ENCODE measurements at regions not wholly inside any gene's neighbourhood (a gene's known extent, or its start where the extent isn't known, plus 50 kb on each side); places are given as distances from the start of the nearest gene placed in this dataset.
"Not testable (repeated sequence)": the region's sequence is repeated elsewhere in the genome, so short reads cannot be mapped to it uniquely, and the experiment has no call there.

DNA sequence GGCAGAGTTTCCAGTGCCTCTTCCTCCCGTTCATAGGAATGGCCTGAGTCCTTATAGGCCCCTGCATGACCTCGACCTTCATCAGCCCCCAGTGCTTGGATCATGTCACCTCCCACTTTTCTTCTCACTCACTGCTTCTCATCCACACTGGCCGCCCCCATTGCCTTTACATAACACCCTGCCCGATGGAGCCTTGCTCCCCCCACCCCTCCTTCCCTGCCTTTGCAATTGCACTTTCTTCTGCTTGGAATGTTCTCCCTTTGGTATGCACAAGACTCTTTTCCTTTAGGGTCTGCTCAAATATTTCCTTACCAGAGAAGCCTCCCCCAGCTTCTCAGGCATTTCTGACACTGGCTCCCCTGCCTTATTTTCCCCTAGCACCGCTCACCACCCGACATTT is 125.2 kb upstream of the KCNJ6 start:
- DNase-seq, result no peak

DNA sequence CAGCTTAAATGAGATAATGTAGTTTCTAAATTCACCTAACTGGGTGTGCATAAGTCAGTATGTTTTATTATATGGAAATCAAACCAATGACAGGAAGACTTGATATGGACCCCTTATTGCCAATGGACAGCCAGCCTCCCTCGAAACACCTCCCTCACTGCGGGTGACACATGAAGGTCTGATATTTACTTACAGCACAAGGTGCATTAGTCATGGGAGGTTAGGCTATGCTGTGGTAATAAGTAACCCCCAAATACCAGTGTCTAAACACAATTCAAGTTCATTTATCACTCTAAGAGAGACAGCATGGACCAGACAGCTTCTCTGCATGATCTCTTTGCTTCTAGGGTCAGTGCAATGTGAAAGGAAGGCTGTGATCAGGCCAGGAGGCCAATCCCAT is 126.0 kb upstream of the KCNJ6 start:
- no peak for DNase-seq

DNA sequence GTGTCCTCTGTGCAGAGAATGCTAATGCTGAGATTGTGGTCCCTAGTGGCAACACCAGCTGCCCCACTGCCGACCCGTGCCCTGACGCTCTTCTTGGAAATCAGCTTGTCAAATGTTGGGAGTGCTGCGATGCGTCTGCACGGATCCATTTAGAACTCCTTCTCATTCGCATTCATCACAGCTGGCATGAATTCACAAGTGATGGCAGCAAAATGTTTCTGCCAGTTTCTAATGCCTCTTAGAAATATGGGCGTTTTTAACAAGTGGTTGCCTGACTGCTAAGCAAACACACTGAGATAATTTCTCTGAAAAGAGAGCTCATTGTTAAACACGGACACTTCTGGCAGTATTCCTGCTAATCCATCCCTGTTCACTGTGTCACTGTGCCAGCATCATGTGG is 131.9 kb upstream of the KCNJ6 start:
- DNase-seq, result no peak

DNA sequence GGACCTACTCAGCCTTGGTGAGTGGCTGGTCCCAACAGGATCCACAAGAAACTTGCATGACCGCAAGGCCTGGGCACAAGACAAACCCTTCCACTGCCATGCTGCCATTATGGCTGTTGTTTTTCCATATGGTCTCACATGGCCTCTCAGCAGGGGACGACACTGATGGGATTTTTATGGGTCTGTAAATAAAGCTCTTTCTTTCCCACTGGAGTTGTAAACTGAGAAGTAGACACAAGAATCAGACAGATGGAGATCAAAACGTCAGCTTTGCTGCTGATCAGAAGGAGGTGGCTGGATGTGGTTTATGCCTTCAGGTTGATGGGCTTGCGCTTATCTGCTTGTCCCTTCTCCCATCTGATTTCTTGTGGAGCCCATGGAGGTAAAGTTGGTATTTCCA is 138.1 kb upstream of the KCNJ6 start:
- DNase-seq, result no peak

DNA sequence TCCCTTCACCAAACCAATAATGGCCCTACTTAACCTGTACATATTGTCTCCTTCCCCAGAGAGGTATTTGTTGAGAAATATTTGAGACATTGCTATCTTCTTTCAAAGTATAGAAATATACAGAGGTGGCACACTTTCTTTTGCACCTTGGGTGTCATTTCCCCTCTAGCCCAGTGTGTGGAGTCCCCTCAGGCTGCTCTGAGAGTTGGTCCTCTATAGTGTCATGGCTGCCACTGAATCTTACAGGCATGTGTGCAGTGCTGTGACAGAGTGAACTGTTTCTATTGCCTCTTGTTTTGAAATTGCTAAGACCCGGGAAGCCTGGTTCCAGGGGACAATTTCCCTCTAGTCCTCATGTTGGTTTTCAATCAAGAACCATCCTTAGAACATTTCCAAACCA is 140.2 kb upstream of the KCNJ6 start:
- DNase-seq, result no peak

DNA sequence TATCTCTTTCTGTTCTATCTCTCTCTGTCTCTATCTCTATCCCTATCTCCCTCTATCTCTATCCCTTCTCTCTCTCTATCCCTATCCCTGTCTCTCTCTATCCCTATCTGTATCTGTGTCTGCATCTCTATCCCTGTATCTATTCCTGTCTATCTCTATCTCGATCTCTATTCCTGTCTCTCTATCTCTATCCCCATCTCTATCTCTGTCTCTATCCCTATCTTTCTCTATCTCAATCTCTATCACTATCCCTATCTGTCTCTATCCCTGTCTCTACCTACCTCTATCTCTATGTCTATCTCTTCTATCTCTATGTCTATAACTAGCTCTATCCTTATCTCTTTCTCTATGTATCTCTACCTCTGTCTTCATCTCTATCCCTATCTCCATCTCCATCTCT is 141.4 kb upstream of the KCNJ6 start:
- DNase-seq, result no peak

DNA sequence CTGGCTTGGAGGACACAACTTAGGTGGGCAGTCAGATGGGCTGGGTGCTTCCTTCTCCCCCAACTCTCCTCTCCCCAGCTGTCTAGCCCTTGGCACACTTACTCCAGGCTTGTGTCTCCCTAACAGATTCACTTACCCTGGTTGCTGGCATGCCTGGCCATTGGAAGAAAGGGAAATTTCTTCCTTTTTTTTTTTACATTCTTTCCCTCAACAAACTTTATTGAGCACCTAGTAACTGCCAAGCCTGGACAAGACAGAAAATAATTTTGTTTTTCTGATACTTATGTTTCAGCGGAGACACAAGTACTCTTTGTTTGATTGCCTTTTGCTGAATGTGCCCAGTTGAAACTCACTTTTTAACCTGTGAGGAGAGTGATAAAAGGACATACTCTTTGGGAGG is 144.3 kb upstream of the KCNJ6 start:
- no peak for DNase-seq

DNA sequence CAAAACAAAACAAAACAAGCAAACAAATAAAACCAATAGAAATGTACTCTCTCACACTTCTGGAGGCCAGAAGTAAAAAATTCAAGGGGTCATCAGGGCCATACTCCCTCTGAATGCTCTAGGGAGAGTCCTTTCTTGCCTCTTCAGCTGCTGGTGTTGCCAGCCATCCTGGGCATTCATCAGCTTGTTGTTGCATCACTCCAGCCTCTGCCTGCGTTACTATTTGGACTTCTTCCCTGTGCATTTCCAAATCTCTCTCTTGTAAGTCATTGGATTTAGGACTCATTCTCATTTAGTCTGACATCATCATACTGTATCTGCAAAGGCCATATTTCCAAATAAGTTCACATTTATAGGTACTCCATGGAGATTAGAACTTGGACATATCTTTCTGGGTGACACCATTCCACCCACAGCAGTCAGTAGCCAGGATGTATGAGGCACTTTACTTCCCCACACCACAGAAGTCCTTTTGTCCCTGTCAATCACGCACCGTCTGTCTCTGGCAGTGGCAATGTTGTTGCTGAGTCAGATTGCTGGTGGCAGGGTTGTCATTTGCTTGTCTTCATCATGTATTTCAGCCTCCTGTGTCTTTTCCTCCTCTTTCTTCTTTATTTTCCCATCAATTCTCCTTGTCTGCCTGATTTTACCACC is 151.0 kb upstream of the KCNJ6 start:
- no peak for DNase-seq

DNA sequence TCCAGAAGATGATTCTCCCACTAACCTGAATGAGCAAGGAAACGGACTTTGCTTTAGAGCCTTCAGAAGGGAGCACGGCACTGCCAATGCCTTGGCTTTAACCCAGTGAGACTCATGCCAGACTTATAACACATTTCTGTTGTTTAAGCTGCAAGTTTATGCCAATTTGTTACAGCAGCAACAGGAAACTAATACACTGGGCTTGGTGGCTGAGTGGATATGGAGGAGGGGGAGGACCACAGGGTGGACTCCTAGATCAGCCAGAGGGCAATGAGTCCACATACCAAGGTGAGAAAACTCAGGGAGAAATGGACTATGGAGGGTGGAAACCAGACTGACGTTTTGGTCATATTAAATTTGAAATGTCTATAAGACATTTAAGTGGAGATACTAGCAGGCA is 156.2 kb upstream of the KCNJ6 start:
- no peak for DNase-seq

DNA sequence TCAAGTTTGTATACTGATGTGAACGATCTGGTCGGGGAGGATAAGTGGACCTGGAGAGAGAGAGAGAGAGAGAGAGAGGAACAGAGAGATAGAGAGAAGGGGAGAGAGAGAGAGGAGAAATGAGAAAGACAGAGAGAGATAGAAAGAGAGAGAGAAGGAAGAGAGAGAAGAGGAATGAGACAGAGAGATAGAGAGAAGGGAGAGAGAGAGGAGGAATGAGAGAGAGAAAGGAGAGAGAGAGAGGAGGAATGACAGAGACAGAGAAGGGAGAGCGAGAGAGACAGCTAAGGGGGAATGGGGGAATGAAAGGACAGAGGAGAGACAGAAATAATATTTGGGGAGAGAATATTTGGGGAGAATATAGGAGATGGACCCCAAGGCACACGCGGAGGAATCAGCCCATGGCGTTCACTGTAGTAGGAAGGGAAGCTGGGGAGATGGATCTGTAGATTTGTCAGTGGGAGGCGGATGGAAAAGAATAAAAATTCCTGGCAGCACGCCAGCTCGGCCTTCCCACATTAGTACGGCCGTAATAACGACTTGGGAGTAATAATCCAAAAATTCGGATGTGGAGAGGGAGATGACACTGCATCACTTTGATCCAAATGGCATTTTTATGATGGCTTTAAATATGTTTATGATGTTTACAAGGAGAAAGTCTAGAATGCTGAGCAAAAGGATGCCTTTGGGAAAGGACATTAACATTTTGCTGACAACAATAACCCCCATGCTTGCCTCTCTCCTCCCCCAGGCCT is 159.8 kb upstream of the KCNJ6 start:
- no peak for DNase-seq

DNA sequence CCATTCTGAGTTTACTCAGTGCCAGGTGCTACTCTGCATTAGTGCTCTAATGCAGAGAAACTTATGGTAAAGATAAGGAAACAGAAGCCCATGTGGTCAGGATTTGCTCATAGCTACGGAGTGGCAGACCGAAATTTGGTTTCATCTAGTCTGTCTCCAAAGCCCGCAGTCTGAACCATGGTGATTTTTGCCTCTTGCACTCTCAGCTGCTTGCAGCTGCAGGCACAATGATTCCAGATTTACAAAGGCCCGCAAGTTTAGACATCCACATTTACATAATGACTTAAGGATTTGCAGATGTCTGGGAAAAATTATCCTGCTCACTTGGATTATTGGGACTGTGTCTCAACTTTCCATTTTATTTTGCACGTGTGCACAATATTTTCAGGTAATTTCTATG is 161.3 kb upstream of the KCNJ6 start:
- DNase-seq, result no peak

DNA sequence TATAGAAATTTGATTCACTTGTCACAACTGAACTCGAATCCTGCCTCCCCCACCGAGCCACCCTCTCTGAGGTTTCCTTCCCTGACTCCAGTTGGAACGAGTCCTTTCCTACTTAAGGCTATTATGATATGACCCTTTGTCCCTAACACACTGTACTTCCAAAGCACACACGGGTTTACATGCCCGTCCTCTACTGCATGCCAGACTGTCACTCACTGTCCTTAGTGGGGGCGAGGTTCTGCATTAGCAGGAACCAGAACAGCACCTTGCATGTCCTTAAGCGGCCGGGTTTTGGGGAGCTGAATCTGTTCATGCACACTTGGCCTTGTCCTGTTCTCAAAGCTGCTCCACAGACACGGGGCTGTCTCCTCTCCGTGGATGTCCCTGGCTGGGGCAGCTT is 164.6 kb upstream of the KCNJ6 start:
- DNase-seq, result no peak

DNA sequence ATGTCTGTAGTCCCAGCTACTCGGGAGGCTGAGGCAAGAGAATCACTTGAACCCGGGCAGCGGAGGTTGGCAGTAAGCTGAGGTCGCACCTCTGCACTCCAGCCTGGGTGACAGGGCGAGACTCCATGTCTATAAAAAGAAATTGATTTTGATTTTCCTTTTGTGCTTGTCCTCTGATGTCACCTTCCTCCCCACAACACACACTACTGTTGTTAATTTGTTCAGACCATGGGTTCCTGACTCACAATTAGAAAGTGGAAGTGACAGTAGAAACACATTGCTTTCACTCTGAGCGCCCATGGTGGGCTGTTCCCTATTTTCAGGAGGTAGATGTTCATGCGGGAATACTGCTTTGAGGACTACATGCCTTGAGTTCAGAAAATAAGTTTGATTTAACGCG is 165.5 kb upstream of the KCNJ6 start:
- DNase-seq, result peak; percentile 83

DNA sequence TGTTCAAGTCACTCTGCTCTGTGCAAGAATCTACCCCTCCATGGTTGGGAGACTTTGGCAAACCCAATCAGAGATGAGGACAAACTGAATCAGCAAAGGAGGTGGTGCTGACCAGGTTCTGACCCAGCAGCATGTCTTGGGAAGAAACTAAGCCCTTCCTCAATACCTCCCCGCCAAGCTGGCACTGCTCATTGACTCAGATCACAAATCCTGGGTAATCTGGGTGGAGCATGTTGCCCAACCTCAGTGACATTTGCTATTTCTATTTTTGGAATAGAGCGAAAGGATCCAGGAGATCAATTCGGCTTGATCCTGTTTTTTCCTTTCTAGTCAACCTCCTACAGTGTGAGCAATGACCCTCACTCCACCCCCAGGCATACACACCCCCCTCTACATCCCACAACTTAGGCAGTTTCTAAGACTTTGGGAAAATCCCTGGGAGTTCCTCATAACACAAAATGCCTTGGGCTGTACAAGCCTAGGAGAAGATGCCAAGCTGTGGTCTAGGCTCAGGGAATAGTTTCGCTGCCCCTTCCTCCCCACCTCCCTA is 166.8 kb upstream of the KCNJ6 start:
- peak; percentile 22 for DNase-seq

DNA sequence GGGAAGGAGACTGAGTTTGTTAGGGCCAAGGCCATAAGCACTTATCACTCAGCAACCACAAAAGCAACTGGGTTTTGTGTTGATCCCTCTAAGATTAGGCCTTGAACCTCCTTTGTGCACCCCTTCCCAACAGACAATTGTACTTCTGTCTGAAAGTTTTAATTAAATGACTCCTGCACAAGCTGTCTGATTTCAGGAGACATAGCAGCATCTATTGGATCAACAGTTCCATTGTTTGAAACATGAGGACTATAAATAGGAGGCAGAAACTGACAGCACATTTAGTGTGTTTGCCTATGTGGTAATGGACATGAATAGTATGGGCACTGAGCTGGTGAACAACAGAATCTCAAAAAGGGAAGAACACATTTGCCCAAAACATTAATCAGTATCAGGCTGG is 167.3 kb upstream of the KCNJ6 start:
- peak; percentile 5 for DNase-seq

DNA sequence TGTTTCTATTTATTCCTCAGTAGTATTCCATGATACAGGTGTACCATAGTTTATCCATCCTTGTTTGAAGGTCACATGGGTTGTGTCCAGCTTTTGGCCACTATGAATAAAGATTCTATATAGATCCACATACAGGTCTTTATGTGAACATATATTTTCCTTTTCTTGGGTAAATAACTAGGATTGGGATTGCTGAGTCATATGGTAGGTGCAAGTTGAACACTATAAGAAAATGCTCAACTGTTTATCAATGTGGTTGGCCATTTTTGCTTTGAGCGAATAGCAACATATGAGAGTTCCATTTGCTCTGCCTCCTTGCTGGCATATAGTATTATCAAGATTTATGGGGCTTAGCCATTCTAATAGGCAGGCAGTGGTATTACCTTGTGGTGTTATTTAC is 170.2 kb upstream of the KCNJ15 start:
- DNase-seq, result no peak

DNA sequence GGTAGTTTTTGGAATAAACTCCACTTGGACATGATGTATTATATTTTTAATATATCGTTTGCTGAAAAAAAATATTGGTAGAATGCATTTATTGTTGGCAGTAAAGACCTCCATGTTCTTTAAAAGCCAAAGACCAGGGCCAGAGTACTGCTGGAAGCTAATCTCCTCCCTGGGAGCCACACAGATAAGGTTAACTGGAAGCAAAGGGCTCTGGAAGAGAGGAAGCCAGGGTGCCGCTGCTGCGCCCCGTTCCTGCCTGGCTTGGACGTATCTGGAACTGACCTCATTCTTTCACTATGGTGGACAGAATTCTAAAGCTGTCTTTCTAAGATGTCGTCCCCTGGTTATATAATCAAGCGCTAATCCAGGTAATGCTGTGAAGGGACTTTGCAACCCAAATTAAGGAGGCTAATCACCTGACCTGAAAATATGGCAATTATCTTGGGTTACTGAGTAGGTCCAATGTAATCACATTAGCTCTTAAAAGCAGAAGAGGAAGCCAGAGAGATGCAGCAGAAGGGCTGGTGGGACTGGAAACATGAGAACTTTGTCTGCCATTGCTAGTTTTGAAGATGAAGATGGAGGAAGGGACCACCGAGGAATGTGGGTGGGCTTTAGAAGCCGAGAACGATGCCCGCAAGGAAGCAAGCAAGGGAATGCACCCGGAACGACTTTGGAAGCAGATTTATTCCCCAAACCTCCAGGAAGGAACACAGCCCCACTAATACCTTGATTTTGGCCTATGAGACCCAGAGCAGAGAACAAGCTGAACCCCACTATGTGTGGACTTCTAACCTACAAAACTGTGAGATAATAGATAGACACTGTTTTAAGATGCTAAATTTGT is 167.7 kb upstream of the KCNJ15 start:
- DNase-seq, result no peak

DNA sequence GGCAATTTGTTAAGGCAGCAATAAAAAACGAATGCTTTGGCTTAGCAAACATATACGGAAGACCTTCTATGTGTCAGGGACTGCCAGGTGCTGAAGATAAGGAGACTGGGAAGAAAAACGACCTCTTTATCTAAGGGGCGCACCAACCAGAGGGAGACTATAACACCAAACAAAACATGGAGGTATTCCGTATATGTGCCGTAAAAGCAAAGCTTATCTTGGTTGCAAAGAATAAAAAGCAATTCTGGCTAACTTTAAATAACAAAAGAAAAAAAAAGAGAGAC is 167.1 kb upstream of the KCNJ15 start:
- no peak for DNase-seq

DNA sequence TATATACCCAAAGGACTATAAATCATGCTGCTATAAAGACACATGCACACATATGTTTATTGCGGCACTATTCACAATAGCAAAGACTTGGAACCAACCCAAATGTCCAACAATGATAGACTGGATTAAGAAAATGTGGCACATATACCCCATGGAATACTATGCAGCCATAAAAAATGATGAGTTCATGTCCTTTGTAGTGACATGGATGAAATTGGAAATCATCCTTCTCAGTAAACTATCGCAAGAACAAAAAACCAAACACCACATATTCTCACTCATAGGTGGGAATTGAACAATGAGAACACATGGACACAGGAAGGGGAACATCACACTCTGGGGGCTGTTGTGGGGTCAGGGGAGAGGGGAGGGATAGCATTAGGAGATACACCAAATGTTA is 165.7 kb upstream of the KCNJ15 start:
- not testable (repeated sequence) for DNase-seq

DNA sequence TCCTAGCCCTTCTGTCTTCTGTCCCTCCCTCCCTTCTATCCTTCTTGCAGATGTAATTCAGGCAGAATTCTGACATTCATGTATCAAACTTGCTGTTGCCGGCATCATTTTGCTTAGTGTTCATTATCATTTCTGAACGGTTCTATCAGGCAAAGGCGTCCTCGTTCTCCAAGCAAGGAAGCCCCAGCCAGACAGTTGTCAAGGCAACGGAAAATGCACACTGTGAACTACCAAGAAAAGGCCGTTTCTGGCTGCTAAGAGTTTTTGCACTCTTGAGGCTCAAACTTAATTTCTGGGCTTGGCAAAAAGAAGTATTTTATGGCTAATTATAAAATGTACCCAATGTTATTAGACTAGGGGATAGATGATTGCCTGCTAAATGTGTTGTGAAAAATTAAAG is 164.7 kb upstream of the KCNJ15 start:
- no peak for DNase-seq

DNA sequence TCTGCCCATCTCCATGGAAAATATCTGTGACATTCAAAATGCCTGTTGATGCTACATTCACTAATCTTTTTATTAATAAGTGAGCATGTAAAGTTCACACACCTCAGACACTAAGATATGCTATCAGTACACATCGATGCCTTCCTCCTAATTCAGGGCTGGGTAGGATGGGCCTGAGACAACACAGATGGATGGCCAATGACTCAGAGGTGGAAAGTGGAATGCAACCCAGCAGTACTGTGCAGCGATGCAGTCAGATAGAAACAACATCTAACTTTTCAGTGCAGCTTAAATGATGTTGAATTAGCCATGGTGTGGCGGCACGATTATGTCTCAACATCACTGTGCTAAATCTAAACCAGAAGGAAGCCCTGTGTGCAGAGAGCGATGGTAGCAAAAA is 161.6 kb upstream of the KCNJ15 start:
- DNase-seq, result no peak

DNA sequence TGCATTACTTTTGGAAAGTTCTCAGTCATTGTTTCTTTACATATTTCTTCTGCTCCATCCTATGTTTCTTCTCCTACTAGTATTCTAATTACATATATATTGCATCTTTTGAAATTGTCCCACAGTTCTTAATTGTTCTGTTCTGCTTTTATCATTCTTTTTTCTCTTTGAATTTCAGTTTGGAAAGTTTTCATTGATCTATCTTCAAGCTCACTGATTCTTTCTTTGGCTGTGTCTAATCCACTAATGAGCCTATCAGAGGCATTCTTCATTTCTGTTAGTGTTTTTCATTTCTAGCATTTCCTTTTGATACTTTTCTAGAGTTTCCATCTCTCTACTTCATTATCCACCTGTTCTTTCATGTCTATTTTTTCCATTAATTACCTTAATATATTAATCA is 159.0 kb upstream of the KCNJ15 start:
- no peak for DNase-seq

DNA sequence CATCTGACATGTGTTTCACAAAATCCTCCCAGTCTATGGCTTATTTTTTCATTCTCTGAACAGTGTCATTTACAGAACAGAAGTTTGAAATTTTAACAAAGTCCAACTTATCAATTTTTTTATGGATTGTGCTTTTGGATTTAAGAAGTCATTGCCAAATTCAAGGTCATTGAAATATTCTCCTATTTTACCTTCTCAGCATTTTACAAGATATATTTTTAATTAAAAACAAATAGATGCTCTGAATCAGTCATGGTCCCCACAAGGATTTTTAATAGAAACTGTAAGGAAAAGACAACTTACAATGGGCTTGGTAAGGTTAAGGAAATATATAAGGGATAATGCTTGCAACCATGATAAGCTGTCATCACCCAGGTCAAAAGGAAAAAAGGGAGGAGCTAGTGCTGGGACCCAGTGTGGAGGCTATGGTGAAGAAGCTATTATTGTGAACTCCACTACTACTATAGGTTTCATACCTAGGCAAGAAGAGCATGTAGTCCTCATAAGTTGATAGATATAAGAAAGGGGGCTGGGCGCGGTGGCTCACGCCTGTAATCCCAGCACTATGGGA is 144.5 kb upstream of the KCNJ15 start:
- no peak for DNase-seq
